ENCODE measurements at regions not wholly inside any gene's neighbourhood (a gene's known extent, or its start where the extent isn't known, plus 50 kb on each side); places are given as distances from the start of the nearest gene placed in this dataset.
"Not testable (repeated sequence)": the region's sequence is repeated elsewhere in the genome, so short reads cannot be mapped to it uniquely, and the experiment has no call there.

DNA sequence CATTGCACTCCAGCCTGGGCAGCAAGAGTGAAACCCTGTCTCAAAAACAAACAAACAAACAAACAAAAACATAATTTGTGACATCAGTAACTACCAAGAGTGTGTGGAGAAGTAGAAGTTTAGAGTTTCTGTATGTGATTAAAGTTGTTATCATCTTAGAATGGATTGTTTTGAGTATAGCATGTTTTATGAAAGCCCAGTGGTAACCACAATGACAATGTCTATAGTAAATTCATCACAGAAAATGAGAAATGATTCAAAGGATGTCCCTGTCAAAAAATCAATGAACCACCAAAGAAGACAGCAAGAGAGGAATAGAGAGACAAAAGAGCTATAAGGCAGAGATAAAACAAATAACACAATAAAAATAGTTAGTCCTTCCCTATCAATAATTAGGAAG lies 1299.2 kb downstream of the CNTNAP5 start:
- Histone ChIP-seq H3K4me3 (no peak overlapping the region), H3K27me3 (no peaks in the 10 kb centered on the region), H3K4me1 (no peaks in the 10 kb centered on the region), H3K9me3 (no peaks in the 10 kb centered on the region), H3K27ac (no peak overlapping the region), H3K36me3 (no peaks in the 10 kb centered on the region)
- intact Hi-C loops (cut with DNase I; ENCODE audit: low total_unique reads) = no loop called here
- TF ChIP-seq POLR2A (IDR thresholded peaks at IDR 0.05) = no peak
- TF ChIP-seq, protein P1, sequence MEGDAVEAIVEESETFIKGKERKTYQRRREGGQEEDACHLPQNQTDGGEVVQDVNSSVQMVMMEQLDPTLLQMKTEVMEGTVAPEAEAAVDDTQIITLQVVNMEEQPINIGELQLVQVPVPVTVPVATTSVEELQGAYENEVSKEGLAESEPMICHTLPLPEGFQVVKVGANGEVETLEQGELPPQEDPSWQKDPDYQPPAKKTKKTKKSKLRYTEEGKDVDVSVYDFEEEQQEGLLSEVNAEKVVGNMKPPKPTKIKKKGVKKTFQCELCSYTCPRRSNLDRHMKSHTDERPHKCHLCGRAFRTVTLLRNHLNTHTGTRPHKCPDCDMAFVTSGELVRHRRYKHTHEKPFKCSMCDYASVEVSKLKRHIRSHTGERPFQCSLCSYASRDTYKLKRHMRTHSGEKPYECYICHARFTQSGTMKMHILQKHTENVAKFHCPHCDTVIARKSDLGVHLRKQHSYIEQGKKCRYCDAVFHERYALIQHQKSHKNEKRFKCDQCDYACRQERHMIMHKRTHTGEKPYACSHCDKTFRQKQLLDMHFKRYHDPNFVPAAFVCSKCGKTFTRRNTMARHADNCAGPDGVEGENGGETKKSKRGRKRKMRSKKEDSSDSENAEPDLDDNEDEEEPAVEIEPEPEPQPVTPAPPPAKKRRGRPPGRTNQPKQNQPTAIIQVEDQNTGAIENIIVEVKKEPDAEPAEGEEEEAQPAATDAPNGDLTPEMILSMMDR (IDR thresholded peaks at IDR 0.05) = no peak
- TF ChIP-seq POLR2AphosphoS5 (IDR thresholded peaks at IDR 0.05) = no peak
- DNase-seq (ENCODE audit: low spot score in 2 of 2) = no peak

DNA sequence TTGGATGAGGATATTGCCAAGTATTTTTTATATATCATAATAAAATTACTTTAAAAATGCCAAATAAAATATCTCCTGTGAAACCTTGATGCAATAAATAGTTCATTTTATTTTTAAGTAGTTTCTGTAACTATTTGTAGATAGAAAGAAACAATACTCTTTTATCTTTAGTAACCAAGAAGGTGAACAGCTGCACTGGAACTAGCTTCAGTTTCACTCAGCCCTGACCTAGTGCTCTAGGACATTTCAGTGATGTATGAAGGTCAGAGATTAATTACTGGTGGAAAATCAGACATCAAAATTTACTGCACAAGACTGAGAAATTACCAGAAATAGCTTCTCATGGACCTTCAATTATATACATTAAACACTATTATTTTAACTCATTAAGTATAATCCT lies 1305.0 kb downstream of the CNTNAP5 start:
- Histone ChIP-seq H3K27me3 (no peaks in the 10 kb centered on the region), H3K4me3 (no peak overlapping the region), H3K36me3 (no peaks in the 10 kb centered on the region), H3K4me1 (no peaks in the 10 kb centered on the region), H3K27ac (no peak overlapping the region), H3K9me3 (no peaks in the 10 kb centered on the region)
- no peak for TF ChIP-seq POLR2A (IDR thresholded peaks at IDR 0.05)
- TF ChIP-seq, protein P1 (IDR thresholded peaks at IDR 0.05) = no peak
- no peak for TF ChIP-seq POLR2AphosphoS5 (IDR thresholded peaks at IDR 0.05)
- intact Hi-C loops (cut with DNase I; ENCODE audit: low total_unique reads) = no loop called here
- DNase-seq (ENCODE audit: low spot score in 2 of 2) = no peak

DNA sequence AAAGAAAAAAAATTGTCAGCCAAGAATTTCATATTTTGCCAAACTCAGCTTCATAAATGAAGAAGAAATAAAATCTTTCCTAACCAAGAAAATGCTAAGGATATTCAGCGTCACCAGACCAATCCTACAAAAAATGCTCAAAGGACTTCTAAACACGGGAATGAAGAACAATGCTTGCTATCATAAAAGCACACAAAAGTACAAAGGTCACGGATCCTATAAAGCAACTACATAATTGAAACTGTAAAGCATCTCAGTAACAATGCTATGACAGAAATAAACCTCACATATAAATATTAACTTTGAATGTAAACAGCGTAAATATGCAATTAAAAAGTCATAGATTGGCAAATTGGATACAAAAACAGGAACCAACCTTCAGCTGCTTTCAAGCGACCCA lies 1314.6 kb upstream of the GYPC start:
- Histone ChIP-seq H3K9me3 (no peaks in the 10 kb centered on the region), H3K27ac (no peak overlapping the region), H3K4me1 (no peaks in the 10 kb centered on the region), H3K4me3 (no peak overlapping the region), H3K27me3 (no peaks in the 10 kb centered on the region), H3K36me3 (no peaks in the 10 kb centered on the region)
- intact Hi-C loops (cut with DNase I; ENCODE audit: low total_unique reads) = no loop called here
- TF ChIP-seq POLR2A (IDR thresholded peaks at IDR 0.05) (no peak), POLR2AphosphoS5 (IDR thresholded peaks at IDR 0.05) (no peak)
- TF ChIP-seq, protein P1 (IDR thresholded peaks at IDR 0.05) = no peak
- no peak for DNase-seq (ENCODE audit: low spot score in 2 of 2)

DNA sequence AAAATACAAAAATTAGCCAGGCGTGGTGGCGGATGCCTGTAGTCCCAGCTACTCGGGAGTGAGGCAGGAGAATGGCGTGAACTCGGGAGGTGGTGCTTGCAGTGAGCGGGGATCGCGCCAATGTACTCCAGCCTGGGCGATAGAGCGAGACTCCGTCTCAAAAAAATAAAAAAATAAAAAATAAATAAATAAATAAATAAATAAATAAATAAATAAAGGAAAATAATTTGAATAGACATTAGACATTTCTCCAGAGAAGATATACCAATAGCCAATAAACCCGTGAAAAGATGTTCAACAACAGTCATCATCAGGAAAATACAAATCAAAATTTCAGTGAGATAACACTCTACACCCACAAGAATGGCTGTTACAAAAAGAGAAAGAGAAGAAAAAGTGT lies 1302.4 kb upstream of the GYPC start:
- intact Hi-C loops (cut with DNase I; ENCODE audit: low total_unique reads); H3K36me3 ChIP-seq; H3K4me1 ChIP-seq; DNase-seq (ENCODE audit: low spot score in 2 of 2); H3K27ac ChIP-seq; H3K4me3 ChIP-seq; H3K9me3 ChIP-seq; H3K27me3 ChIP-seq: not testable (repeated sequence)

DNA sequence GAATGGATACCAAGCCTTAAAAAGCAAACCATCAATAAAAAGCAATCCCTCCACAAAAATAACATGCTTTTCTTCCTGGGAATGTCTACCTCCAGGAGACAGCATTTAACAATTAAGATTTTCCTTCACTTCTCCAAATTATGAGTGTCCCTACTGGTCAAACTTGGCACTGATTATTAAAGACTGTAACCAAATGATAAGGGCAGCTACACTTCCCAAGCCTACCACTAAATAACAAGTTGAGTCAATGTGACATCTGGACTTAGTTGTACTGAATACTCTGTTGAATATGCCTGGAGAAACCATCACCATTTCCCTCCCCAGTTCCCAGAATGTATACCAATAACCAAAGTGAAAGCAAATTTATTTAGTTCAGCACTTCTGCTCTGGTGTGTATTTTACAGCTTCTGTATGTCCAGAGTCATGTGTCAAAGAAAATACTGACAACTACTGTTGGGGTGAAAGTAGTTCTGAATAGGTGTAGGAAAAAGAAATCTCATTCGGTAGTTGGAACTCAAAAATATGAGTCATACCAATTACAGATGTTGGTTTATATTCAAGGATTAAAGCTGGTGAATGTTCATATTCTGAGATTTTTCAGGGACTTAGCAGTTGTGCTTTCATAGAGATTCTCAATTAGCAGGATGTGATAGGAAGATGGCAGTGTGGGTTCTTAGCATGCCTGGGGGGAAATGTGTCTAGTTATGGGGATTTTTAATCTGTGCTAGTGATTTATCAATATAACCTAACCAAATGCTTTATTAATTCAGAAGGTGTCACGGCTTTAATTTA lies 1291.6 kb upstream of the GYPC start:
- Histone ChIP-seq H3K4me3 (no peak overlapping the region), H3K9me3 (no peaks in the 10 kb centered on the region), H3K27ac (no peak overlapping the region), H3K4me1 (no peaks in the 10 kb centered on the region), H3K27me3 (no peaks in the 10 kb centered on the region), H3K36me3 (no peaks in the 10 kb centered on the region)
- TF ChIP-seq POLR2AphosphoS5 (IDR thresholded peaks at IDR 0.05) (no peak), POLR2A (IDR thresholded peaks at IDR 0.05) (no peak)
- TF ChIP-seq, protein P1 (IDR thresholded peaks at IDR 0.05) = no peak
- DNase-seq (ENCODE audit: low spot score in 2 of 2) = no peak
- intact Hi-C loops (cut with DNase I; ENCODE audit: low total_unique reads) = no loop called here

DNA sequence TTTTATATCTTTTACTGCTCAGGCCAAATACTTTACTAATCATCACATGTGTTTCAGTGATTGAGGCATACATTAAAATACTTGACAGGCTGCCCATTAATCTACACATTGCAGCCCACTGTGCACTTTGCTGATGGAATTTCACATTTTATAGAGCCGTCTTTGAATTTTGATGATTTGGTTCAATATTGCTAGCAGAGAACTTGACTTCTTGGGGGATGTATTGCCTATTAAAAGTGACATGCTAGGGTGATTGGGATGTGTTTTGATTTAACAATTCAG lies 1291.0 kb upstream of the GYPC start:
- H3K9me3 ChIP-seq = no peaks in the 10 kb centered on the region
- TF ChIP-seq, protein P1 (IDR thresholded peaks at IDR 0.05) = no peak
- TF ChIP-seq POLR2A (IDR thresholded peaks at IDR 0.05) (no peak), POLR2AphosphoS5 (IDR thresholded peaks at IDR 0.05) (no peak)
- intact Hi-C loops (cut with DNase I; ENCODE audit: low total_unique reads) = no loop called here

More for the DNA sequence above, 1291.0 kb upstream of the GYPC start:
- Histone ChIP-seq H3K27me3 (no peaks in the 10 kb centered on the region), H3K4me1 (no peaks in the 10 kb centered on the region), H3K4me3 (no peak overlapping the region), H3K36me3 (no peaks in the 10 kb centered on the region), H3K27ac (no peak overlapping the region)
- DNase-seq (ENCODE audit: low spot score in 2 of 2) = no peak
